Heart left ventricle (tissue), 16 donors: ENCODE measurements at regions not wholly inside any gene's neighbourhood (a gene's known extent, or its start where the extent isn't known, plus 50 kb on each side); places are given as distances from the start of the nearest gene placed in this dataset.

Experiments
- ATAC-seq, 4 donors: fragments of 200-7000 bp; cut with Tn5 transposase; one replicate each; pipeline ENCODE4 v1.9.1; 2020 to 2022; ENCODE audit warnings: moderate library complexity in 4 of 4, mild to moderate bottlenecking in 3 of 4, moderate number of reproducible peaks in 1 of 4
- DNase-seq, 5 donors: peaks; one replicate each; pipeline ENCODE4 v3.0.0-alpha.2; 2020
- H3K27ac ChIP-seq, 12 donors: fragments of 200-600 bp; sonication (generic) in 4 of 12; one replicate each; pipeline versions ENCODE4 v1.5.0 to v1.8.0; 2016 to 2022; ENCODE audit warnings: mild to moderate bottlenecking in 2 of 12
- H3K27me3 ChIP-seq, 9 donors: fragments of 200-600 bp; sonication (generic) in 2 of 9; one replicate each; pipeline versions ENCODE4 v1.5.1 to v1.8.0; 2016 to 2022; ENCODE audit warnings: mild to moderate bottlenecking in 3 of 9
- H3K36me3 ChIP-seq, 9 donors: fragments of 200-600 bp; sonication (generic) in 2 of 9; one replicate each; pipeline versions ENCODE4 v1.5.0 to v1.8.0; 2018 to 2022; ENCODE audit warnings: mild to moderate bottlenecking in 2 of 9
- H3K4me1 ChIP-seq, 12 donors: fragments of 200-600 bp; sonication (generic) in 4 of 12; one replicate each; pipeline versions ENCODE4 v1.5.0 to v1.8.0; 2016 to 2022; ENCODE audit warnings: mild to moderate bottlenecking in 3 of 12
- H3K4me3 ChIP-seq, 12 donors: fragments of 200-600 bp; sonication (generic) in 4 of 12; one replicate each; pipeline versions ENCODE4 v1.5.0 to v1.8.0; 2017 to 2022; ENCODE audit warnings: mild to moderate bottlenecking in 9 of 12, moderate library complexity in 4 of 12
- H3K9me3 ChIP-seq, 12 donors: fragments of 200-600 bp; sonication (generic) in 4 of 12; one replicate each; pipeline versions ENCODE4 v1.5.0 to v1.8.0; 2016 to 2022; ENCODE audit warnings: mild to moderate bottlenecking in 1 of 12
- POLR2A ChIP-seq, 2 donors: fragments of 450-650 bp; IDR thresholded peaks; one replicate each; pipeline ENCODE4 v1.6.1; 2017; ENCODE audit warnings: antibody characterized with exemption in 2 of 2, mild to moderate bottlenecking in 2 of 2, moderate library complexity in 2 of 2
- WGBS, 4 donors: extraction: QIAGEN DNeasy Blood & Tissue Kit in 2 of 4; methylation state at CpG; one replicate each; pipeline versions ENCODE4 v1.1.5 to v1.1.7; 2013 to 2018; 5-methylcytosine and 5-hydroxymethylcytosine counted together
- intact Hi-C, 10 donors: fragments of 100-400 bp; cut with DNase I; formaldehyde crosslinking; loops; one replicate each; pipeline versions ENCODE4 v1.11.1 to v1.14.2; 2022
- TF ChIP-seq, protein P1 (sequence below), 12 donors: fragments of 200-600 bp; sonication (generic) in 4 of 12; IDR thresholded peaks; one replicate each; pipeline versions ENCODE4 v1.5.0 to v1.8.0; 2018 to 2022; ENCODE audit warnings: antibody characterized with exemption in 12 of 12, mild to moderate bottlenecking in 5 of 12
- donor health status: ischemic (EF 13 %, LVEDD 7.1; RV severe dilation, severe dysfunction).
- donor health status: healthy with polysubstance abuse.
- donor health status: DM: no; HTN: yes; CAD: no.
- donor health status: DM: no; HTN: no; CAD: no.
- donor health status: ischemic (EF 25% LVEDD 6.9; RV normal size, moderate dysfunction).
- donor health status: ischemic (EF 25% LVEDD 5.7; RV mildly dilated, moderate dysfunction).
- donor health status: healthy.
- donor health status: DM: yes; HTN: yes; CAD: no.
- donor health status: ischemic (EF 35%, LVEDD 5.7; RV mildly dilated, moderate dysfunction).
- donor health status: nonischemic (EF 11% LVEDD 7.7; RV severe dilation, severe dysfunction).
- donor health status: DM: yes; HTN: yes; CAD: no.
- donor health status: PGD.
- donor health status: ischemic (EF 29% LVEDD 5.4; RV normal size, mild dysfunction).
- donor health status: nonischemic (EF 23%, LVEDD 6.1; RV moderate dilation, normal function).

DNA sequence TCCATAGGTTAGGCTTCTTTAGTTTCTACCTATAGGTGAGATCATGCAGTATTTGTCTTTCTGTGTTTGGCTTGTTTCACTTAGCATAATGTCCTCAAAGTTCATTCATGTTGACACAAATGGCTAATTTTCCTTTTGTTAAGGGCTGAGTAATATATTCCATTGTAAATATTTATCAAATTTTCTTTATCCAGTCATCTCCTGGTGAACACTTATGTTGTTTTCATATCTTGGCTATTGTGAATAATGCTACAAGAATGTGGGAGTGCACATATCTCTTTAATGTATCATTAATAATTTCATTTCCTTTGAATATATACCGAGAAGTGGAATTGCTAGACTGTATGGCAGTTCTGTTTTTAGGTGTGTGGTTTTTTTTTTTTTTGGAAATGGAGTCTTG is 250.9 kb upstream of the SEMA6D start:
- Histone ChIP-seq H3K9me3 (no peaks in the 10 kb centered on the region), H3K4me3 (no peak overlapping the region), H3K36me3 (no peaks in the 10 kb centered on the region), H3K27ac (no peak overlapping the region), H3K4me1 (peaks cover 0 to under 1% (median 0%) of the 10 kb centered on the region in 12 donors), H3K27me3 (no peaks in the 10 kb centered on the region)
- intact Hi-C loops, result loop anchor here in 1 of 10 donors (10.0 kb wide), 1 partner anchor 272 kb away; no protein-coding TSS in a partner anchor
- no peak for ATAC-seq
- 43 to 85% (median 74%) methylated on average over 1 of the region's 1 CpG for WGBS, 4 donors
- no peak for TF ChIP-seq POLR2A (IDR thresholded peaks at IDR 0.05)
- TF ChIP-seq, protein P1, sequence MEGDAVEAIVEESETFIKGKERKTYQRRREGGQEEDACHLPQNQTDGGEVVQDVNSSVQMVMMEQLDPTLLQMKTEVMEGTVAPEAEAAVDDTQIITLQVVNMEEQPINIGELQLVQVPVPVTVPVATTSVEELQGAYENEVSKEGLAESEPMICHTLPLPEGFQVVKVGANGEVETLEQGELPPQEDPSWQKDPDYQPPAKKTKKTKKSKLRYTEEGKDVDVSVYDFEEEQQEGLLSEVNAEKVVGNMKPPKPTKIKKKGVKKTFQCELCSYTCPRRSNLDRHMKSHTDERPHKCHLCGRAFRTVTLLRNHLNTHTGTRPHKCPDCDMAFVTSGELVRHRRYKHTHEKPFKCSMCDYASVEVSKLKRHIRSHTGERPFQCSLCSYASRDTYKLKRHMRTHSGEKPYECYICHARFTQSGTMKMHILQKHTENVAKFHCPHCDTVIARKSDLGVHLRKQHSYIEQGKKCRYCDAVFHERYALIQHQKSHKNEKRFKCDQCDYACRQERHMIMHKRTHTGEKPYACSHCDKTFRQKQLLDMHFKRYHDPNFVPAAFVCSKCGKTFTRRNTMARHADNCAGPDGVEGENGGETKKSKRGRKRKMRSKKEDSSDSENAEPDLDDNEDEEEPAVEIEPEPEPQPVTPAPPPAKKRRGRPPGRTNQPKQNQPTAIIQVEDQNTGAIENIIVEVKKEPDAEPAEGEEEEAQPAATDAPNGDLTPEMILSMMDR (IDR thresholded peaks at IDR 0.05), result no peak
- no peak for DNase-seq

DNA sequence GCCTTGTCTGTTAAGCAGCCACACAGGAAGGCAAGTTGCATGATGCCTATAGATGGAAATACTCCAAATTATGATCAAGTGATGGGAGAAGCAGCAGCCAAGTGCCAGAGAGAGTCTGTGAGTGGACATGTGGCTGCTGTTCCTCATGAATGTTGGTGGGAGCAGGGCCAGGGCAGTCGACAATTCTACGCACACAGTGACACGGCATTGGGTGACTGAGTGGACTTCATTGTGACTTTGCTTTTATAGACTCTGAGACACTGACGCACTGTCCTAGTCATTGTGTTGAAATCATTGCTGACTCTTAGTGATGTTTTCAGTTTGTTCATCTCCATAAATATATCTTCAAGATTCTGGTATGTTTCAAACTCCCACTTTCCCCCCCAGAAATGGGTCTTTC is 246.3 kb upstream of the SEMA6D start:
- Histone ChIP-seq H3K4me1 (peaks cover 0 to 28% (median 14%) of the 10 kb centered on the region in 12 donors), H3K9me3 (peaks cover 0 to 6% (median 0%) of the 10 kb centered on the region in 12 donors), H3K36me3 (no peaks in the 10 kb centered on the region), H3K27ac (no peak overlapping the region), H3K4me3 (no peak overlapping the region), H3K27me3 (no peaks in the 10 kb centered on the region)
- DNase-seq (no peak), ATAC-seq (no peak)
- intact Hi-C loops, result loop anchor here in 8 of 10 donors (2.0 to 10.0 kb wide), 10 partner anchors 104 to 520 kb away; partner anchors contain the start of gene SEMA6D (in 3 of the 8)
- TF ChIP-seq, protein P1 (IDR thresholded peaks at IDR 0.05), result no peak
- no peak for TF ChIP-seq POLR2A (IDR thresholded peaks at IDR 0.05)
- WGBS, 4 donors, result 83 to 91% (median 86%) methylated on average over 4 of the region's 4 CpGs

DNA sequence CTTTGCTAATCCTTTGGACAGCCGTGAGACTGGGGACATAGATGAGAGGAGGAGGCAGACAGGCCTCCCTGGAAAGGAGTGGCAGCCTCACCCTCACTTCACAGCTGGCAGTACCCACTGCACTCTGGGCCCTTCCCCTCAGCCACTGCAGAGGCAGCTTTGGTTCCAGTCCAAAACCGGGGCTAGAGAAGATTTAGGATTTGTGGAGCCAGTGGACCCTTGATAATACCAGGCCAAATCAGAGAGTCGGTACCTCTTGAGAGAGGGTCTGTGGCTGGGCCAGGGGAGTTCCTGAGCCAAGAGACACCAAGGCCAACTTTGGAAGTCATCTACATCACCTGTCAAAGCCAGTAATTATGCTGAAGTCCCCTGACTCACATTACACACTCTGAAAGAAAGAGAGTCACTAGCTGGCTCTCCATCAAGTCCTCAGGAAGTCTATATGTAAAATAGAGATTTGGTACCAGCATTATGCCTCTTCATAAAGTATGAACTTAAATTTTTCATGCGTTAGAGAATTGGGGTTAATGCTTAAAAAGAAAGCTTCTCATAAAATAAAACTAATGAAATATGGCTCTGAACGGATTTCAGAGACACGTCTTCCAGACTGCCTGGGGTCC is 244.1 kb upstream of the SEMA6D start:
- intact Hi-C loops, result loop anchor here in 8 of 10 donors (5.0 to 10.0 kb wide), 8 partner anchors 102 to 514 kb away; partner anchors contain the start of gene SEMA6D (in 2 of the 8)
- peaks cover 0 to 6% (median 0%) of the 10 kb centered on the region in 12 donors for H3K9me3 ChIP-seq
- WGBS, 4 donors, result 64 to 73% (median 69%) methylated on average over 6 of the region's 6 CpGs

DNA sequence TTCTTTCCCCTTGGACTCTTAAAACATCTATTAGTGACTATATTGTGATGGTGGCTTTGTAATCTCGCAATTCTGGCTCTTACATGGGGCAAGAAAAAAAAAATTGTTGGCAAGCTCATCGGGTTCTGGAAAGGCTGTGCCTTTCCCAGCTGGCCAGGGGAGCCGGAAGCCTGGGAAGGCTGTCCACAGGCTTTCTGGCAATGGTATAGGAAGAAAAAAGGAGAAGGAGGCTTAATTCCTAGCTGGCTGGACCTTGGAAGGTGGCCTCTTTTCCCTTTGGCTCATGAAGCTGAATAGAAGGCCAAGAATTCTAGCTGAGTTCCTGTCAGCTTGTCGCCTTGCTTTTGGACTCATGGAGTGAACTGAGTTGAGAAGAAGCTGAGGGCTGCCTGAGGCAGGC is 243.5 kb upstream of the SEMA6D start:
- no peak for TF ChIP-seq POLR2A (IDR thresholded peaks at IDR 0.05)
- TF ChIP-seq, protein P1 (IDR thresholded peaks at IDR 0.05), result no peak
- Histone ChIP-seq H3K27ac (peak overlapping the region in 8 of 12 donors; percentile 7 to 57 (median 34)), H3K4me1 (peaks cover 0 to 28% (median 14%) of the 10 kb centered on the region in 12 donors), H3K9me3 (peaks cover 0 to 6% (median 0%) of the 10 kb centered on the region in 12 donors), H3K36me3 (no peaks in the 10 kb centered on the region), H3K27me3 (no peaks in the 10 kb centered on the region), H3K4me3 (no peak overlapping the region)
- ATAC-seq, result peak; percentile 93 to 97 (median 94)
- peak; percentile 63 to 76 (median 74) for DNase-seq
- WGBS, 4 donors, result 8 to 28% (median 11%) methylated on average over 4 of the region's 4 CpGs
- intact Hi-C loops, result loop anchor here in 8 of 10 donors (5.0 to 10.0 kb wide), 8 partner anchors 101 to 513 kb away; partner anchors contain the start of gene SEMA6D (in 2 of the 8)

More for the DNA sequence above, 244.1 kb upstream of the SEMA6D start:
- Histone ChIP-seq H3K27me3 (no peaks in the 10 kb centered on the region), H3K36me3 (no peaks in the 10 kb centered on the region), H3K4me1 (peaks cover 0 to 28% (median 14%) of the 10 kb centered on the region in 12 donors), H3K4me3 (no peak overlapping the region), H3K27ac (peak overlapping the region in 8 of 12 donors; percentile 7 to 57 (median 26))
- DNase-seq (peak in 1 of 5 donors; percentile 16), ATAC-seq (peak in 2 of 4 donors; percentile 17 to 19)
- no peak for TF ChIP-seq POLR2A (IDR thresholded peaks at IDR 0.05)
- TF ChIP-seq, protein P1 (IDR thresholded peaks at IDR 0.05), result no peak
